ENCODE measurements at regions not wholly inside any gene's neighbourhood (a gene's known extent, or its start where the extent isn't known, plus 50 kb on each side); places are given as distances from the start of the nearest gene placed in this dataset.

- Histone ChIP-seq H3K27me3 (ENCODE audit: control insufficient read depth, insufficient read depth, low read length) (no peaks in the 10 kb centered on the region), H3K36me3 (ENCODE audit: control insufficient read depth, insufficient read depth, low read length) (no peaks in the 10 kb centered on the region), H3K4me3 (ENCODE audit: low read depth, low read length) (no peak overlapping the region)
- CTCF ChIA-PET = no interaction called here
- peak; percentile 26 for DNase-seq (ENCODE audit: low read depth)
- TF ChIP-seq, protein P1, sequence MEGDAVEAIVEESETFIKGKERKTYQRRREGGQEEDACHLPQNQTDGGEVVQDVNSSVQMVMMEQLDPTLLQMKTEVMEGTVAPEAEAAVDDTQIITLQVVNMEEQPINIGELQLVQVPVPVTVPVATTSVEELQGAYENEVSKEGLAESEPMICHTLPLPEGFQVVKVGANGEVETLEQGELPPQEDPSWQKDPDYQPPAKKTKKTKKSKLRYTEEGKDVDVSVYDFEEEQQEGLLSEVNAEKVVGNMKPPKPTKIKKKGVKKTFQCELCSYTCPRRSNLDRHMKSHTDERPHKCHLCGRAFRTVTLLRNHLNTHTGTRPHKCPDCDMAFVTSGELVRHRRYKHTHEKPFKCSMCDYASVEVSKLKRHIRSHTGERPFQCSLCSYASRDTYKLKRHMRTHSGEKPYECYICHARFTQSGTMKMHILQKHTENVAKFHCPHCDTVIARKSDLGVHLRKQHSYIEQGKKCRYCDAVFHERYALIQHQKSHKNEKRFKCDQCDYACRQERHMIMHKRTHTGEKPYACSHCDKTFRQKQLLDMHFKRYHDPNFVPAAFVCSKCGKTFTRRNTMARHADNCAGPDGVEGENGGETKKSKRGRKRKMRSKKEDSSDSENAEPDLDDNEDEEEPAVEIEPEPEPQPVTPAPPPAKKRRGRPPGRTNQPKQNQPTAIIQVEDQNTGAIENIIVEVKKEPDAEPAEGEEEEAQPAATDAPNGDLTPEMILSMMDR (IDR thresholded peaks at IDR 0.05; ENCODE audit: insufficient read depth, low read depth, low read length) = no peak
- POLR2A ChIA-PET = interaction anchor here (0.7 kb wide), 1 partner anchor 327 kb away, joined by 9 read pairs; no protein-coding TSS in a partner anchor
These were observed 439.5 kb downstream of the CCER1 start for GRCh38 chr12:90515199-90516175.

DNA sequence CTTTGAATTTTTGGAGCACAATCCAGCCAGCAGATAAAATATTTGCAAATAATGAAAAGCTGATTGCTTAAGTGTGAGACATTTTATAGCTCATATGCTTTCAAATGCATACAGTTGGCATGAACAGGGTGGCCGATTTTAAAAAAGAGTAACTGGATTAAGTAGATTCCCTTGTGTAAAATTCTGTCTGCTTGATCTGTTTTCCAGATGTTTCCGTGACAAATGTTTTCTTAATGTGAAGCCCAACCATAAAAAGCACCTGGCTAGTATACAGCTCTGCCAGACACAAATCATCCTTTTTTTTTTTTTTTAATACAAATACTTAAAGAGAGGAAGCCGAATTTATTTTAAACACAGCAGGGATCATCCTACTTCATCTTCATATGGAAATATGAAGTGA, 440.7 kb downstream of the CCER1 start:
- TF ChIP-seq, protein P1 (IDR thresholded peaks at IDR 0.05; ENCODE audit: insufficient read depth, low read depth, low read length) = no peak
- Histone ChIP-seq H3K36me3 (ENCODE audit: control insufficient read depth, insufficient read depth, low read length) (no peaks in the 10 kb centered on the region), H3K27me3 (ENCODE audit: control insufficient read depth, insufficient read depth, low read length) (no peaks in the 10 kb centered on the region), H3K4me3 (ENCODE audit: low read depth, low read length) (no peak overlapping the region)
- ChIA-PET POLR2A (interaction anchor here (0.7 kb wide), 1 partner anchor 325 kb away, joined by 9 read pairs; no protein-coding TSS in a partner anchor), CTCF (no interaction called here)
- DNase-seq (ENCODE audit: low read depth) = peak; percentile 40

GRCh38 chr12:90512518-90512917, 442.5 kb downstream of the CCER1 start:
- TF ChIP-seq, protein P1 (IDR thresholded peaks at IDR 0.05; ENCODE audit: insufficient read depth, low read depth, low read length) = no peak
- no peak for DNase-seq (ENCODE audit: low read depth)
- ChIA-PET POLR2A (no interaction called here), CTCF (no interaction called here)
- H3K4me3 ChIP-seq (ENCODE audit: low read depth, low read length) = no peak overlapping the region
- H3K36me3 ChIP-seq (ENCODE audit: control insufficient read depth, insufficient read depth, low read length) = no peaks in the 10 kb centered on the region
- no peaks in the 10 kb centered on the region for H3K27me3 ChIP-seq (ENCODE audit: control insufficient read depth, insufficient read depth, low read length)

- TF ChIP-seq, protein P1 (IDR thresholded peaks at IDR 0.05; ENCODE audit: insufficient read depth, low read depth, low read length) = no peak
- H3K27me3 ChIP-seq (ENCODE audit: control insufficient read depth, insufficient read depth, low read length) = no peaks in the 10 kb centered on the region
- POLR2A ChIA-PET = no interaction called here
- CTCF ChIA-PET = no interaction called here
- no peak for DNase-seq (ENCODE audit: low read depth)
- no peaks in the 10 kb centered on the region for H3K36me3 ChIP-seq (ENCODE audit: control insufficient read depth, insufficient read depth, low read length)
- H3K4me3 ChIP-seq (ENCODE audit: low read depth, low read length) = no peak overlapping the region
These were observed 444.0 kb downstream of the CCER1 start for GRCh38 chr12:90510948-90511347.

- Histone ChIP-seq H3K27me3 (ENCODE audit: control insufficient read depth, insufficient read depth, low read length) (no peaks in the 10 kb centered on the region; the same call in 1 of the 2 replicates), H3K36me3 (ENCODE audit: control insufficient read depth, insufficient read depth, low read length) (no peaks in the 10 kb centered on the region), H3K4me3 (ENCODE audit: low read depth, low read length) (no peak overlapping the region)
- ChIA-PET CTCF (interaction anchor here (0.7 kb wide), 1 partner anchor 256 kb away, joined by 3 read pairs; no protein-coding TSS in a partner anchor), POLR2A (no interaction called here)
- TF ChIP-seq, protein P1 (IDR thresholded peaks at IDR 0.05; ENCODE audit: insufficient read depth, low read depth, low read length) = no peak
- no peak for DNase-seq (ENCODE audit: low read depth)
These were observed 450.2 kb downstream of the CCER1 start for GRCh38 chr12:90504806-90505205.

Measured in BJ (cell line).